ENCODE measurements at regions not wholly inside any gene's neighbourhood (a gene's known extent, or its start where the extent isn't known, plus 50 kb on each side); places are given as distances from the start of the nearest gene placed in this dataset.
A peak's percentile ranks its signal among the peaks of the same experiment; 100 is the strongest.
"Not testable (repeated sequence)": the region's sequence is repeated elsewhere in the genome, so short reads cannot be mapped to it uniquely, and the experiment has no call there.

- TF ChIP-seq EZH2phosphoT487 (IDR thresholded peaks at IDR 0.05; ENCODE audit: borderline replicate concordance, low read length) (no peak), EZH2 (IDR thresholded peaks at IDR 0.05; ENCODE audit: low read length, unreplicated experiment) (no peak)
- TF ChIP-seq, protein P1, sequence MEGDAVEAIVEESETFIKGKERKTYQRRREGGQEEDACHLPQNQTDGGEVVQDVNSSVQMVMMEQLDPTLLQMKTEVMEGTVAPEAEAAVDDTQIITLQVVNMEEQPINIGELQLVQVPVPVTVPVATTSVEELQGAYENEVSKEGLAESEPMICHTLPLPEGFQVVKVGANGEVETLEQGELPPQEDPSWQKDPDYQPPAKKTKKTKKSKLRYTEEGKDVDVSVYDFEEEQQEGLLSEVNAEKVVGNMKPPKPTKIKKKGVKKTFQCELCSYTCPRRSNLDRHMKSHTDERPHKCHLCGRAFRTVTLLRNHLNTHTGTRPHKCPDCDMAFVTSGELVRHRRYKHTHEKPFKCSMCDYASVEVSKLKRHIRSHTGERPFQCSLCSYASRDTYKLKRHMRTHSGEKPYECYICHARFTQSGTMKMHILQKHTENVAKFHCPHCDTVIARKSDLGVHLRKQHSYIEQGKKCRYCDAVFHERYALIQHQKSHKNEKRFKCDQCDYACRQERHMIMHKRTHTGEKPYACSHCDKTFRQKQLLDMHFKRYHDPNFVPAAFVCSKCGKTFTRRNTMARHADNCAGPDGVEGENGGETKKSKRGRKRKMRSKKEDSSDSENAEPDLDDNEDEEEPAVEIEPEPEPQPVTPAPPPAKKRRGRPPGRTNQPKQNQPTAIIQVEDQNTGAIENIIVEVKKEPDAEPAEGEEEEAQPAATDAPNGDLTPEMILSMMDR (conservative IDR thresholded peaks at IDR 0.05; ENCODE audit: low read depth, low read length) = no peak
- no TSS peak for BruUV-seq (replicated peaks)
- Histone ChIP-seq H3K9me2 (replicated peaks; ENCODE audit: low read length) (no peaks in the 10 kb centered on the region), H3K9me3 (ENCODE audit: low read length) (no peaks in the 10 kb centered on the region), H3K4me2 (ENCODE audit: low read length) (no peak overlapping the region), H4K20me1 (ENCODE audit: low read length) (no peaks in the 10 kb centered on the region), H3K4me3 (ENCODE audit: low read length) (no peak overlapping the region), H3K36me3 (ENCODE audit: low read depth, low read length) (no peaks in the 10 kb centered on the region), H3F3A (ENCODE audit: low read length, unreplicated experiment) (no peaks in the 10 kb centered on the region), H3K4me1 (ENCODE audit: insufficient read depth, low read length) (peaks cover 11% of the 10 kb centered on the region), H3K27me3 (ENCODE audit: low read length) (no peaks in the 10 kb centered on the region), H3K27ac (ENCODE audit: low read length) (no peak overlapping the region), H3K79me2 (ENCODE audit: low read length) (no peaks in the 10 kb centered on the region), H3K9ac (ENCODE audit: low read length) (no peak overlapping the region), H2AFZ (ENCODE audit: low read length) (no peak overlapping the region)
- ChIA-PET POLR2A (ENCODE audit: unreplicated experiment) (no interaction called here), CTCF (no interaction called here)
- DNase-seq (no peak), ATAC-seq (no peak)
- intact Hi-C loops (cut with micrococcal nuclease) = no loop called here
Observed at GRCh38 chr4:138630666-138631065, 384.9 kb upstream of the NOCT start.

- CTCF ChIA-PET = no interaction called here
Observed at GRCh38 chr4:138629669-138630068, 385.9 kb upstream of the NOCT start.

GRCh38 chr4:138627096-138627495, 384.9 kb upstream of the SLC7A11 start:
- no peaks in the 10 kb centered on the region for H3K9me3 ChIP-seq (ENCODE audit: low read length)
- no peak overlapping the region for H3K9ac ChIP-seq (ENCODE audit: low read length)
- no peak overlapping the region for H3K27ac ChIP-seq (ENCODE audit: low read length)
- DNase-seq (peak; percentile 65), ATAC-seq (no peak; the same call in 1 of the 2 replicates)
- no peaks in the 10 kb centered on the region for H4K20me1 ChIP-seq (ENCODE audit: low read length)
- H3K9me2 ChIP-seq (replicated peaks; ENCODE audit: low read length) = no peaks in the 10 kb centered on the region
- no TSS peak for BruUV-seq (replicated peaks)
- TF ChIP-seq EZH2phosphoT487 (IDR thresholded peaks at IDR 0.05; ENCODE audit: borderline replicate concordance, low read length) (no peak), EZH2 (IDR thresholded peaks at IDR 0.05; ENCODE audit: low read length, unreplicated experiment) (no peak)
- TF ChIP-seq, protein P1 (conservative IDR thresholded peaks at IDR 0.05; ENCODE audit: low read depth, low read length) = no peak
- 0 out of 2 replicates have a peak overlapping the region, but pooled peaks have one; percentile 7 for H3K4me2 ChIP-seq (ENCODE audit: low read length)
- no peak overlapping the region for H2AFZ ChIP-seq (ENCODE audit: low read length)
- peaks cover 6% of the 10 kb centered on the region; the same call in 1 of the 2 replicates for H3K4me1 ChIP-seq (ENCODE audit: insufficient read depth, low read length)
- intact Hi-C loops (cut with micrococcal nuclease) = no loop called here
- no peaks in the 10 kb centered on the region for H3F3A ChIP-seq (ENCODE audit: low read length, unreplicated experiment)
- H3K36me3 ChIP-seq (ENCODE audit: low read depth, low read length) = no peaks in the 10 kb centered on the region
- no peaks in the 10 kb centered on the region for H3K27me3 ChIP-seq (ENCODE audit: low read length)
- ChIA-PET POLR2A (ENCODE audit: unreplicated experiment) (no interaction called here), CTCF (no interaction called here)
- H3K79me2 ChIP-seq (ENCODE audit: low read length) = no peaks in the 10 kb centered on the region
- H3K4me3 ChIP-seq (ENCODE audit: low read length) = no peak overlapping the region

More at GRCh38 chr4:138629669-138630068, 385.9 kb upstream of the NOCT start:
- ATAC-seq (no peak), DNase-seq (no peak)
- H3K27me3 ChIP-seq (ENCODE audit: low read length) = no peaks in the 10 kb centered on the region
- no peaks in the 10 kb centered on the region for H3K36me3 ChIP-seq (ENCODE audit: low read depth, low read length)
- POLR2A ChIA-PET (ENCODE audit: unreplicated experiment) = no interaction called here
- no peak overlapping the region for H2AFZ ChIP-seq (ENCODE audit: low read length)
- no peaks in the 10 kb centered on the region for H4K20me1 ChIP-seq (ENCODE audit: low read length)
- H3F3A ChIP-seq (ENCODE audit: low read length, unreplicated experiment) = no peaks in the 10 kb centered on the region
- no peaks in the 10 kb centered on the region for H3K9me2 ChIP-seq (replicated peaks; ENCODE audit: low read length)
- BruUV-seq (replicated peaks) = no TSS peak
- peaks cover 11% of the 10 kb centered on the region for H3K4me1 ChIP-seq (ENCODE audit: insufficient read depth, low read length)
- no peak overlapping the region for H3K9ac ChIP-seq (ENCODE audit: low read length)
- H3K4me3 ChIP-seq (ENCODE audit: low read length) = no peak overlapping the region
- no peak overlapping the region for H3K27ac ChIP-seq (ENCODE audit: low read length)
- intact Hi-C loops (cut with micrococcal nuclease) = no loop called here
- no peaks in the 10 kb centered on the region for H3K9me3 ChIP-seq (ENCODE audit: low read length)
- no peak overlapping the region for H3K4me2 ChIP-seq (ENCODE audit: low read length)
- TF ChIP-seq, protein P1 (conservative IDR thresholded peaks at IDR 0.05; ENCODE audit: low read depth, low read length) = no peak
- TF ChIP-seq EZH2 (IDR thresholded peaks at IDR 0.05; ENCODE audit: low read length, unreplicated experiment) = no peak
- no peak for TF ChIP-seq EZH2phosphoT487 (IDR thresholded peaks at IDR 0.05; ENCODE audit: borderline replicate concordance, low read length)
- H3K79me2 ChIP-seq (ENCODE audit: low read length) = no peaks in the 10 kb centered on the region

- H3K9me2 ChIP-seq (replicated peaks; ENCODE audit: low read length); H3K4me3 ChIP-seq (ENCODE audit: low read length); intact Hi-C loops (cut with micrococcal nuclease); H3K9me3 ChIP-seq (ENCODE audit: low read length); H3K36me3 ChIP-seq (ENCODE audit: low read depth, low read length); H3K4me1 ChIP-seq (ENCODE audit: insufficient read depth, low read length); POLR2A ChIA-PET (ENCODE audit: unreplicated experiment); H2AFZ ChIP-seq (ENCODE audit: low read length); H4K20me1 ChIP-seq (ENCODE audit: low read length); H3K27me3 ChIP-seq (ENCODE audit: low read length); DNase-seq; H3K79me2 ChIP-seq (ENCODE audit: low read length); CTCF ChIA-PET; ATAC-seq; H3K27ac ChIP-seq (ENCODE audit: low read length); H3F3A ChIP-seq (ENCODE audit: low read length, unreplicated experiment); H3K4me2 ChIP-seq (ENCODE audit: low read length); H3K9ac ChIP-seq (ENCODE audit: low read length); BruUV-seq (replicated peaks): not testable (repeated sequence)
Observed at GRCh38 chr4:138622362-138622761, 380.2 kb upstream of the SLC7A11 start.

Measured in PC-3 (cell line).